Eye (tissue), 1 donor: ENCODE measurements at regions not wholly inside any gene's neighbourhood (a gene's known extent, or its start where the extent isn't known, plus 50 kb on each side); places are given as distances from the start of the nearest gene placed in this dataset.
"Not testable (repeated sequence)": the region's sequence is repeated elsewhere in the genome, so short reads cannot be mapped to it uniquely, and the experiment has no call there.

Experiments
- DNase-seq: peaks from one replicate; pipeline ENCODE4 v3.0.0-alpha.2; 2015

- not testable (repeated sequence) for DNase-seq
Observed at GRCh38 chr1:144140243-144140642, 168.5 kb upstream of the FAM72C start.

- DNase-seq = not testable (repeated sequence)
Observed at GRCh38 chr1:144105006-144105405, 133.2 kb upstream of the FAM72C start.

GRCh38 chr1:144104000-144104677 lies 132.4 kb upstream of the FAM72C start:
- not testable (repeated sequence) for DNase-seq

- not testable (repeated sequence) for DNase-seq
Observed at GRCh38 chr1:144103156-144103880, 131.5 kb upstream of the FAM72C start.

GRCh38 chr1:144102046-144102745 lies 130.4 kb upstream of the FAM72C start:
- not testable (repeated sequence) for DNase-seq

- no peak for DNase-seq
Observed at GRCh38 chr1:144101397-144102045, 129.7 kb upstream of the FAM72C start.

GRCh38 chr1:144077167-144077841 lies 105.5 kb upstream of the FAM72C start:
- DNase-seq = peak; percentile 44

GRCh38 chr1:144076646-144077045 lies 104.9 kb upstream of the FAM72C start:
- DNase-seq = peak; percentile 2

- DNase-seq = not testable (repeated sequence)
Observed at GRCh38 chr1:144070394-144071053, 98.7 kb upstream of the FAM72C start.

- DNase-seq = not testable (repeated sequence)
Observed at GRCh38 chr1:144067042-144067441, 95.3 kb upstream of the FAM72C start.

- DNase-seq = not testable (repeated sequence)
Observed at GRCh38 chr1:144066071-144066813, 94.5 kb upstream of the FAM72C start.

- DNase-seq = not testable (repeated sequence)
Observed at GRCh38 chr1:144065299-144066060, 93.7 kb upstream of the FAM72C start.

GRCh38 chr1:144049365-144049764 lies 77.6 kb upstream of the FAM72C start:
- DNase-seq = not testable (repeated sequence)

- DNase-seq = not testable (repeated sequence)
Observed at GRCh38 chr1:144046645-144047044, 74.9 kb upstream of the FAM72C start.

GRCh38 chr1:144045751-144046546 lies 74.2 kb upstream of the FAM72C start:
- DNase-seq = not testable (repeated sequence)

GRCh38 chr1:144042251-144042650 lies 70.5 kb upstream of the FAM72C start:
- DNase-seq = not testable (repeated sequence)

- not testable (repeated sequence) for DNase-seq
Observed at GRCh38 chr1:144040293-144040692, 68.5 kb upstream of the FAM72C start.

GRCh38 chr1:144034045-144034444 lies 62.3 kb upstream of the FAM72C start:
- not testable (repeated sequence) for DNase-seq

GRCh38 chr1:144031550-144031949 lies 59.8 kb upstream of the FAM72C start:
- not testable (repeated sequence) for DNase-seq
